Adipocyte (in vitro differentiated cells): ENCODE measurements at regions not wholly inside any gene's neighbourhood (a gene's known extent, or its start where the extent isn't known, plus 50 kb on each side); places are given as distances from the start of the nearest gene placed in this dataset.
"Not testable (repeated sequence)": the region's sequence is repeated elsewhere in the genome, so short reads cannot be mapped to it uniquely, and the experiment has no call there.

Experiments used
- DNase-seq: peaks from one replicate; pipeline ENCODE4 v3.0.0-alpha.2; 2015; ENCODE audit warnings: low read depth
- H3K27me3 ChIP-seq: replicated peaks from 2 replicates; pipeline ENCODE4 v1.7.0; 2013; ENCODE audit warnings: mild to moderate bottlenecking, low read length, moderate library complexity; ENCODE audit not compliant: control insufficient read depth, insufficient read depth
- H3K36me3 ChIP-seq: 2 replicates; pipeline ENCODE4 v1.7.0; 2013; ENCODE audit warnings: low read length, mild to moderate bottlenecking, moderate library complexity; ENCODE audit not compliant: control insufficient read depth, insufficient read depth, severe bottlenecking
- H3K4me1 ChIP-seq: 2 replicates; pipeline ENCODE4 v1.7.0; 2013; ENCODE audit warnings: mild to moderate bottlenecking, low read length, moderate library complexity; ENCODE audit not compliant: control insufficient read depth, insufficient read depth
- H3K4me3 ChIP-seq: 2 replicates; pipeline ENCODE4 v1.7.0; 2013; ENCODE audit warnings: mild to moderate bottlenecking, low read length, moderate library complexity
- H3K9ac ChIP-seq: 2 replicates; pipeline ENCODE4 v1.7.0; 2013; ENCODE audit warnings: mild to moderate bottlenecking, low read length, moderate library complexity
- H3K9me3 ChIP-seq: 2 replicates; pipeline ENCODE4 v1.7.0; 2013; ENCODE audit warnings: mild to moderate bottlenecking, low read length, moderate library complexity; ENCODE audit not compliant: control insufficient read depth

GRCh38 chr7:135872861-135873260, 104.3 kb downstream of the MTPN start:
- H3K9me3 ChIP-seq, DNase-seq, H3K4me3 ChIP-seq, H3K9ac ChIP-seq, H3K36me3 ChIP-seq, H3K4me1 ChIP-seq, H3K27me3 ChIP-seq: not testable (repeated sequence)

- Histone ChIP-seq H3K4me3 (no peak overlapping the region), H3K36me3 (no peaks in the 10 kb centered on the region), H3K27me3 (no peaks in the 10 kb centered on the region), H3K9me3 (peaks cover 13% of the 10 kb centered on the region), H3K9ac (no peak overlapping the region), H3K4me1 (no peaks in the 10 kb centered on the region)
- DNase-seq = no peak
These were observed 114.2 kb upstream of the FAM180A start for GRCh38 chr7:135862586-135863340.

GRCh38 chr7:135859538-135859937, 110.9 kb upstream of the FAM180A start:
- Histone ChIP-seq H3K9ac (no peak overlapping the region), H3K27me3 (no peaks in the 10 kb centered on the region), H3K36me3 (no peaks in the 10 kb centered on the region), H3K9me3 (peaks cover 13% of the 10 kb centered on the region), H3K4me3 (no peak overlapping the region), H3K4me1 (peaks cover 14% of the 10 kb centered on the region)
- DNase-seq = peak; percentile 22

- Histone ChIP-seq H3K27me3 (no peaks in the 10 kb centered on the region), H3K36me3 (no peaks in the 10 kb centered on the region), H3K4me3 (no peak overlapping the region), H3K9ac (no peak overlapping the region), H3K9me3 (peaks cover 13% of the 10 kb centered on the region), H3K4me1 (peaks cover 14% of the 10 kb centered on the region)
- no peak for DNase-seq
These were observed 110.2 kb upstream of the FAM180A start for GRCh38 chr7:135858851-135859250.

- no peak for DNase-seq
- Histone ChIP-seq H3K9ac (no peak overlapping the region), H3K36me3 (no peaks in the 10 kb centered on the region)
These were observed 109.8 kb upstream of the FAM180A start for GRCh38 chr7:135858379-135858778.

GRCh38 chr7:135857519-135858274, 109.1 kb upstream of the FAM180A start:
- Histone ChIP-seq H3K9me3 (peaks cover 13% of the 10 kb centered on the region), H3K36me3 (no peaks in the 10 kb centered on the region), H3K27me3 (no peaks in the 10 kb centered on the region), H3K4me3 (no peak overlapping the region), H3K4me1 (peaks cover 14% of the 10 kb centered on the region), H3K9ac (no peak overlapping the region)
- no peak for DNase-seq

More at GRCh38 chr7:135858379-135858778, 109.8 kb upstream of the FAM180A start:
- Histone ChIP-seq H3K27me3 (no peaks in the 10 kb centered on the region), H3K4me3 (no peak overlapping the region), H3K4me1 (peaks cover 14% of the 10 kb centered on the region), H3K9me3 (peaks cover 13% of the 10 kb centered on the region)

- Histone ChIP-seq H3K9ac (no peak overlapping the region), H3K4me3 (no peak overlapping the region), H3K36me3 (no peaks in the 10 kb centered on the region), H3K4me1 (peaks cover 14% of the 10 kb centered on the region), H3K9me3 (peaks cover 6% of the 10 kb centered on the region), H3K27me3 (no peaks in the 10 kb centered on the region)
- DNase-seq = peak; percentile 21
These were observed 107.9 kb upstream of the FAM180A start for GRCh38 chr7:135856356-135857144.

GRCh38 chr7:135855846-135856245, 107.2 kb upstream of the FAM180A start:
- no peak overlapping the region for H3K9ac ChIP-seq
- H3K9me3 ChIP-seq = peaks cover 3% of the 10 kb centered on the region
- H3K4me1 ChIP-seq = peaks cover 14% of the 10 kb centered on the region
- peak; percentile 34 for DNase-seq
- H3K36me3 ChIP-seq = no peaks in the 10 kb centered on the region
- H3K27me3 ChIP-seq = no peaks in the 10 kb centered on the region
- H3K4me3 ChIP-seq = no peak overlapping the region

- peaks cover 3% of the 10 kb centered on the region for H3K9me3 ChIP-seq
- H3K27me3 ChIP-seq = no peaks in the 10 kb centered on the region
- H3K9ac ChIP-seq = no peak overlapping the region
- no peaks in the 10 kb centered on the region for H3K36me3 ChIP-seq
- H3K4me1 ChIP-seq = peaks cover 14% of the 10 kb centered on the region
- DNase-seq = no peak
- no peak overlapping the region for H3K4me3 ChIP-seq
These were observed 104.9 kb upstream of the FAM180A start for GRCh38 chr7:135853499-135853898.

GRCh38 chr7:135853008-135853407, 104.4 kb upstream of the FAM180A start:
- H3K27me3 ChIP-seq = no peaks in the 10 kb centered on the region
- no peak overlapping the region for H3K9ac ChIP-seq
- peaks cover 14% of the 10 kb centered on the region for H3K4me1 ChIP-seq
- DNase-seq = no peak
- H3K9me3 ChIP-seq = peaks cover 3% of the 10 kb centered on the region
- H3K36me3 ChIP-seq = no peaks in the 10 kb centered on the region
- no peak overlapping the region for H3K4me3 ChIP-seq

- Histone ChIP-seq H3K36me3 (no peaks in the 10 kb centered on the region), H3K9ac (no peak overlapping the region), H3K27me3 (no peaks in the 10 kb centered on the region), H3K4me3 (no peak overlapping the region), H3K9me3 (peaks cover 2% of the 10 kb centered on the region), H3K4me1 (peaks cover 4% of the 10 kb centered on the region)
- DNase-seq = no peak
These were observed 98.6 kb upstream of the FAM180A start for GRCh38 chr7:135847242-135847641.
